ENCODE measurements at regions not wholly inside any gene's neighbourhood (a gene's known extent, or its start where the extent isn't known, plus 50 kb on each side); places are given as distances from the start of the nearest gene placed in this dataset.
A peak's percentile ranks its signal among the peaks of the same experiment; 100 is the strongest.

DNA sequence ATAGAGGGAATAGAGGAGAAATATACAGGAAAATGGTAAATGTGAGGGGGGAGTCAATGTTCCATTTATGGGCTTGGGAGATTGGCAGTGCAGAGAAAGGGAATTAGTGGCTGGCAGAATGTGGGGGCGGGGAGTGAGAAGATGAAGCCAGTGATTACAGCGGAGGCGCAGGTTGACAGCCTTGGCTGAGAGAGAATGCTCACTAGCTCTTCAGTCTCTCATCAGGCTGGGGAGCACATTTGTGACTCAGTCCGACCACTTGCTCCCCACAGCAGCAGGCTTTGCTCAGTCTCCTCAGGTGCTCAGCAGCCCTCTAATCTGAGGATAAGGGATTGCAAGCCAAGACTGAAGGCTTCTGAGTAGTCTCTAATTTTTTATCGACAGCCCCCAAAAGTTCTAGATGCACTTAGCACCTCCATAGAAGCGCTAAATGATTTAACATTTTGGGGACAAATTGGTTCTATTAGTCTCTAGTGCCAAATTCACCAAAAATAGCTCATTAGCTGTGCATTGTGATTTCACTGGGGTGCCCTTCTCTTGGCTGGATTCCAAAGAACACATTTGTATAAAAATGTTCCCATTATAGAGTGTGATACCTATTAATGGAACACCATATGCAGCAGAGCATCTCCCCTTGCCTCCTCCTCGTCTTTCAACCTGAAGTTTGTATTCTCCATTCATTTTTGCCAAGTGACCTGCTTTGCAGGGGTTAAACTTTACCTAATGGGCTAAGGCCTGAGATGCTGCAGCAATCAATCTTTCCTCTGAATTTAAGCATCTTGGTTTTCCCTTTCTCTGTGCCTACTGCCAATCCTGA is 191.8 kb downstream of the ZNF326 start:
- no peak overlapping the region for H3K27ac ChIP-seq
- DNase-seq: no peak
- no peak overlapping the region for H3K4me3 ChIP-seq (ENCODE audit: low read depth, low read length)
- H3K9me3 ChIP-seq (ENCODE audit: severe bottlenecking): no peaks in the 10 kb centered on the region
- no peaks in the 10 kb centered on the region for H3K27me3 ChIP-seq (ENCODE audit: insufficient read depth, low read depth, severe bottlenecking)
- H3K36me3 ChIP-seq: no peaks in the 10 kb centered on the region
- TF ChIP-seq, protein P1, sequence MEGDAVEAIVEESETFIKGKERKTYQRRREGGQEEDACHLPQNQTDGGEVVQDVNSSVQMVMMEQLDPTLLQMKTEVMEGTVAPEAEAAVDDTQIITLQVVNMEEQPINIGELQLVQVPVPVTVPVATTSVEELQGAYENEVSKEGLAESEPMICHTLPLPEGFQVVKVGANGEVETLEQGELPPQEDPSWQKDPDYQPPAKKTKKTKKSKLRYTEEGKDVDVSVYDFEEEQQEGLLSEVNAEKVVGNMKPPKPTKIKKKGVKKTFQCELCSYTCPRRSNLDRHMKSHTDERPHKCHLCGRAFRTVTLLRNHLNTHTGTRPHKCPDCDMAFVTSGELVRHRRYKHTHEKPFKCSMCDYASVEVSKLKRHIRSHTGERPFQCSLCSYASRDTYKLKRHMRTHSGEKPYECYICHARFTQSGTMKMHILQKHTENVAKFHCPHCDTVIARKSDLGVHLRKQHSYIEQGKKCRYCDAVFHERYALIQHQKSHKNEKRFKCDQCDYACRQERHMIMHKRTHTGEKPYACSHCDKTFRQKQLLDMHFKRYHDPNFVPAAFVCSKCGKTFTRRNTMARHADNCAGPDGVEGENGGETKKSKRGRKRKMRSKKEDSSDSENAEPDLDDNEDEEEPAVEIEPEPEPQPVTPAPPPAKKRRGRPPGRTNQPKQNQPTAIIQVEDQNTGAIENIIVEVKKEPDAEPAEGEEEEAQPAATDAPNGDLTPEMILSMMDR (IDR thresholded peaks at IDR 0.05; ENCODE audit: low read depth, low read length): no peak

DNA sequence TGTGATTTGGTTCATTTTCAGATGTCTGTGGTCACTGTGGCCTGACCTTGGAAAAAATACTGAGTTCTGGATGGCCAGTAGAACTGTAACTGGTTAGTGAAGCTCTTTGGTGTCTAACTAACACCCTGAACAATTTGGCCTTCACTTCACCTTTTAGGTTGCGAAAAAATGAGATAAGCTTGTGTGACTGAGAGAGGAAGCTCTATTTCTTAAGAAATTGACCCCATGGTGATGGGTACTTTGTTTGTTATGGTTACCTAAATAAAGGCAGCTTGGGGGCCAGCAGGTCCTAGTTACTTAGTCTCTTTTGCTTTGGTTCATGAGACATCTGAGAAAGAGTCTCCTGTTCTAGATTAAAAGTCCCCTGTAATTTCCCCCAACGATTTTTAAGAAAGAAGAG is 181.6 kb downstream of the ZNF326 start:
- Histone ChIP-seq H3K4me3 (ENCODE audit: low read depth, low read length) (no peak overlapping the region), H3K27me3 (ENCODE audit: insufficient read depth, low read depth, severe bottlenecking) (no peaks in the 10 kb centered on the region)
- DNase-seq: no peak

DNA sequence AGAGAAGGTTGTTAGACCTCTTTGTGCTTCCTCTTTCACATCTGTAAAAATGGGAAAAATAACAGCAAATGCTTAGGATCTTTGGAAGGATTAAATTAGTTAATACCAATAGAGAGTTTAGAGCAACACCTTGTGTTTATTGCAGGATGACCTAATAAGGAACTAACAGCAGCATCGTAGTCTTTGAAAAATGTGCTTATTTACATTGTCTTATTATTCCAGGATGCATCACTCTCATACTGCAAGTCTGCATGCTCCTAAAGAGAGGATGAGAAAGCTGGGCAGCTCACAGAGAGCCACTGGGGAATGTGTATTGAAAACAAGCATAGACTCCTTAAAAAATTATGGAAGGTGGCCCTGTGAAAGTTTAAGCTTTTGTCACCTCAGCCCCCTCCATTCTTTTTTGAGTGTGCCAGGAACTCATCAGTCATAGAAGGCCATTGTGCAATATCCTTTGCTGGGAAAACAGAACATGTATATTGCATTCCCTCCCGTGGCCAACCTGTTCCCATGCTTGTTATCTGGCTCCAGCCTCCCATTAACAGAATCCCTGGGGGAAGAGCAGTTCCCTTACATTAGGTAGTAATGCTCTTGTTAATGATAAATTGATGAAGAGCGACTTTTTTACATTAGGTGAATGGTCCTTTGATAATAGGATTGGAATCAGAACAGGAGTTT is 180.7 kb downstream of the ZNF326 start:
- TF ChIP-seq, protein P1 (IDR thresholded peaks at IDR 0.05; ENCODE audit: low read depth, low read length): no peak
- no peak for DNase-seq
- Histone ChIP-seq H3K9me3 (ENCODE audit: severe bottlenecking) (no peaks in the 10 kb centered on the region), H3K27ac (no peak overlapping the region), H3K36me3 (no peaks in the 10 kb centered on the region), H3K4me3 (ENCODE audit: low read depth, low read length) (no peak overlapping the region), H3K27me3 (ENCODE audit: insufficient read depth, low read depth, severe bottlenecking) (no peaks in the 10 kb centered on the region)

More for the DNA sequence above, 181.6 kb downstream of the ZNF326 start:
- H3K9me3 ChIP-seq (ENCODE audit: severe bottlenecking): no peaks in the 10 kb centered on the region
- TF ChIP-seq, protein P1 (IDR thresholded peaks at IDR 0.05; ENCODE audit: low read depth, low read length): no peak
- H3K27ac ChIP-seq: no peak overlapping the region
- H3K36me3 ChIP-seq: no peaks in the 10 kb centered on the region

DNA sequence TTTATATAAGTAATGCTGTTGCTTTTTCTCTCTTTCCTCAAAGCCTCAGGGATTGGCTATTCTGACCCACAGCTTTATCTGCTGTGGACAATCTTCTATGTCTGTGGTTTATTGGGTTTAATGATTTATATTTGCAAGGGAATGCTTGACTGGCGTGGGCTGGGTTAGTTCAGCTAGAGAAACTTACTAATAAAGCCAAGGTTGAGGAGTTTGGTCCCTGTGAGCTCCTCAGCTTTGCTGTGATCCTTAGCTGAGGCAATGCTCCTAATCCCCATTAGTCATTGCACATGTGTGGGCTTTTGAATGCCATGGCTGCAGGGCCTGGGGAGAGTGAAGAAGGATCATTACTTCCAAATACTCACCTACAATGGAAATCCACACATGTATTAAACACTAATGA is 179.3 kb downstream of the ZNF326 start:
- TF ChIP-seq, protein P1 (IDR thresholded peaks at IDR 0.05; ENCODE audit: low read depth, low read length): no peak
- Histone ChIP-seq H3K36me3 (no peaks in the 10 kb centered on the region), H3K4me3 (ENCODE audit: low read depth, low read length) (no peak overlapping the region), H3K9me3 (ENCODE audit: severe bottlenecking) (no peaks in the 10 kb centered on the region), H3K27me3 (ENCODE audit: insufficient read depth, low read depth, severe bottlenecking) (no peaks in the 10 kb centered on the region), H3K27ac (no peak overlapping the region)
- peak; percentile 33 for DNase-seq

DNA sequence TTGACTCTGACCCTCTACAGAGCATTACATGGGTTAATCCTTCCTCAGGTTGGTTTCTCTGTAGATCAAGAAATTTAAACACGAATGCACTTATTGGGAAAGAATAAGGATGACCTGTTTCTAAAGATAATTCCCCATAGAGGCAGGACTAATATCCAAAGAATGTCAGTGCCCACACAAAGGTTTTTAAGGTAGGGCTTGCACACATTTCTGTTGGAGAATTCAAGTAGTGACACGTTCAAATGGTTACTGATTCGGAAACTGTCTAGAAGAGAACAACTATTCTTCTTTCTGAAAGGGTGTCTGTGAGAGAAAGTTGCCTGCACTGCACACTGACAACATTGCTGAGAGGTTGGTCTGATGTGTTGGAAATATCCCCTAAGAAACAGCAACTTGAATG is 167.3 kb downstream of the ZNF326 start:
- TF ChIP-seq, protein P1 (IDR thresholded peaks at IDR 0.05; ENCODE audit: low read depth, low read length): no peak
- Histone ChIP-seq H3K9me3 (ENCODE audit: severe bottlenecking) (no peaks in the 10 kb centered on the region), H3K36me3 (no peaks in the 10 kb centered on the region), H3K4me3 (ENCODE audit: low read depth, low read length) (no peak overlapping the region), H3K27me3 (ENCODE audit: insufficient read depth, low read depth, severe bottlenecking) (no peaks in the 10 kb centered on the region), H3K27ac (no peak overlapping the region)
- DNase-seq: no peak
